ENCODE measurements at regions not wholly inside any gene's neighbourhood (a gene's known extent, or its start where the extent isn't known, plus 50 kb on each side); places are given as distances from the start of the nearest gene placed in this dataset.

GRCh38 chr15:95931619-95932018, 398.9 kb upstream of the NR2F2 start:
- H3K4me1 ChIP-seq (ENCODE audit: control insufficient read depth in 1 of 2, insufficient read depth in 2 of 2, low read depth in 1 of 2, low read length in 1 of 2): no peaks in the 10 kb centered on the region
- no peak overlapping the region for H3K4me3 ChIP-seq (ENCODE audit: low read depth in 2 of 2, low read length in 1 of 2)
- no peaks in the 10 kb centered on the region for H3K9me2 ChIP-seq
- no peaks in the 10 kb centered on the region for H3K27me3 ChIP-seq (ENCODE audit: insufficient read depth)
- ChIA-PET POLR2A (no interaction called here), CTCF (no interaction called here)
- no peak overlapping the region for H3K27ac ChIP-seq (ENCODE audit: low read depth in 2 of 2, low read length in 1 of 2)
- no peaks in the 10 kb centered on the region for H3K36me3 ChIP-seq (replicated peaks in 1 of 2; ENCODE audit: control insufficient read depth in 1 of 2, insufficient read depth in 2 of 2, low read length in 1 of 2)
- no peak overlapping the region for H3K9ac ChIP-seq
- no peaks in the 10 kb centered on the region for H3K9me3 ChIP-seq
- no peaks in the 10 kb centered on the region for H4K20me1 ChIP-seq (ENCODE audit: insufficient read depth)
- no peak for DNase-seq
- no peaks in the 10 kb centered on the region for H3F3A ChIP-seq (replicated peaks; ENCODE audit: insufficient read depth)
- TF ChIP-seq EZH2phosphoT487 (IDR thresholded peaks at IDR 0.05; ENCODE audit: borderline replicate concordance, low read depth): no peak
- no peak for TF ChIP-seq FOXM1 (IDR thresholded peaks at IDR 0.05; ENCODE audit: low read depth)
- TF ChIP-seq RFX5 (IDR thresholded peaks at IDR 0.05; ENCODE audit: low read length): no peak
- TF ChIP-seq ELF1 (IDR thresholded peaks at IDR 0.05): no peak
- TF ChIP-seq TEAD4 (IDR thresholded peaks at IDR 0.05; ENCODE audit: borderline replicate concordance, insufficient read depth): no peak
- TF ChIP-seq GATA2 (CRISPR knock-in tag; IDR thresholded peaks at IDR 0.05): no peak
- no peak for TF ChIP-seq MXI1 (IDR thresholded peaks at IDR 0.05; ENCODE audit: low read depth, low read length)
- no peak for TF ChIP-seq RAD21 (IDR thresholded peaks at IDR 0.05; ENCODE audit: low read length)
- TF ChIP-seq YY1 (IDR thresholded peaks at IDR 0.05; ENCODE audit: low read depth): no peak
- TF ChIP-seq SMC3 (IDR thresholded peaks at IDR 0.05; ENCODE audit: low read depth, low read length): no peak
- TF ChIP-seq REST (IDR thresholded peaks at IDR 0.05; ENCODE audit: low read depth, low read length): no peak
- no peak overlapping the region for H2AFZ ChIP-seq (ENCODE audit: low read depth)
- H3K79me2 ChIP-seq (ENCODE audit: insufficient read depth): no peaks in the 10 kb centered on the region
- 22% methylated on average over 3 of the region's 3 CpGs for WGBS (ENCODE audit: low lambda C conversion rate)
- H3K4me2 ChIP-seq: no peak overlapping the region

GRCh38 chr15:95932141-95932540, 398.4 kb upstream of the NR2F2 start:
- CTCF ChIA-PET: no interaction called here
- Histone ChIP-seq H3K4me1 (ENCODE audit: control insufficient read depth in 1 of 2, insufficient read depth in 2 of 2, low read depth in 1 of 2, low read length in 1 of 2) (no peaks in the 10 kb centered on the region), H3K27me3 (ENCODE audit: insufficient read depth) (no peaks in the 10 kb centered on the region)

More at GRCh38 chr15:95932141-95932540, 398.4 kb upstream of the NR2F2 start:
- Histone ChIP-seq H3K4me3 (ENCODE audit: low read depth in 2 of 2, low read length in 1 of 2) (no peak overlapping the region), H3K36me3 (replicated peaks in 1 of 2; ENCODE audit: control insufficient read depth in 1 of 2, insufficient read depth in 2 of 2, low read length in 1 of 2) (no peaks in the 10 kb centered on the region), H3F3A (replicated peaks; ENCODE audit: insufficient read depth) (no peaks in the 10 kb centered on the region), H3K27ac (ENCODE audit: low read depth in 2 of 2, low read length in 1 of 2) (no peak overlapping the region), H3K79me2 (ENCODE audit: insufficient read depth) (no peaks in the 10 kb centered on the region), H3K9ac (no peak overlapping the region), H3K4me2 (no peak overlapping the region), H3K9me2 (no peaks in the 10 kb centered on the region), H4K20me1 (ENCODE audit: insufficient read depth) (no peaks in the 10 kb centered on the region), H3K9me3 (no peaks in the 10 kb centered on the region), H2AFZ (ENCODE audit: low read depth) (no peak overlapping the region)
- POLR2A ChIA-PET: no interaction called here
- TF ChIP-seq FOSL2 (IDR thresholded peaks at IDR 0.05; ENCODE audit: borderline replicate concordance, low read depth): no peak
- TF ChIP-seq FOXJ3 (CRISPR knock-in tag; IDR thresholded peaks at IDR 0.05): no peak
- no peak for TF ChIP-seq EP300 (IDR thresholded peaks at IDR 0.05; ENCODE audit: borderline replicate concordance in 1 of 2, low read depth in 1 of 2, low read length in 1 of 2)
- no peak for TF ChIP-seq CTCF (IDR thresholded peaks at IDR 0.05)
- TF ChIP-seq USF1 (IDR thresholded peaks at IDR 0.05; ENCODE audit: borderline replicate concordance, low read depth): no peak
- no peak for TF ChIP-seq MEF2A (IDR thresholded peaks at IDR 0.05; ENCODE audit: borderline replicate concordance, low read depth)
- TF ChIP-seq TAF1 (IDR thresholded peaks at IDR 0.05; ENCODE audit: borderline replicate concordance, low read depth, low read length): no peak
- TF ChIP-seq SIN3A (IDR thresholded peaks at IDR 0.05; ENCODE audit: borderline replicate concordance, low read depth, low read length): no peak
- no peak for TF ChIP-seq YY1 (IDR thresholded peaks at IDR 0.05; ENCODE audit: low read depth)
- TF ChIP-seq SMC3 (IDR thresholded peaks at IDR 0.05; ENCODE audit: low read depth, low read length): no peak
- 18% methylated on average over 2 of the region's 2 CpGs for WGBS (ENCODE audit: low lambda C conversion rate)
- DNase-seq: no peak
